ENCODE measurements at regions not wholly inside any gene's neighbourhood (a gene's known extent, or its start where the extent isn't known, plus 50 kb on each side); places are given as distances from the start of the nearest gene placed in this dataset.

GRCh38 chr1:4016351-4017130 lies 116.5 kb upstream of the C1orf174 start:
- DNase-seq (ENCODE audit: low read depth) = no peak

- DNase-seq (ENCODE audit: low read depth) = no peak
These were observed 117.7 kb upstream of the C1orf174 start for GRCh38 chr1:4017636-4018365.

- DNase-seq (ENCODE audit: low read depth) = peak; percentile 50
These were observed 118.5 kb upstream of the C1orf174 start for GRCh38 chr1:4018466-4019146.

- DNase-seq (ENCODE audit: low read depth) = no peak
These were observed 119.1 kb upstream of the C1orf174 start for GRCh38 chr1:4019147-4019521.

GRCh38 chr1:4019606-4020331 lies 119.7 kb upstream of the C1orf174 start:
- no peak for DNase-seq (ENCODE audit: low read depth)

- no peak for DNase-seq (ENCODE audit: low read depth)
These were observed 120.4 kb upstream of the C1orf174 start for GRCh38 chr1:4020449-4020848.

- no peak for DNase-seq (ENCODE audit: low read depth)
These were observed 121.3 kb upstream of the C1orf174 start for GRCh38 chr1:4021136-4021973.

GRCh38 chr1:4021974-4022268 lies 121.8 kb upstream of the C1orf174 start:
- DNase-seq (ENCODE audit: low read depth) = no peak

- DNase-seq (ENCODE audit: low read depth) = no peak
These were observed 122.6 kb upstream of the C1orf174 start for GRCh38 chr1:4022715-4023114.

- no peak for DNase-seq (ENCODE audit: low read depth)
These were observed 123.6 kb upstream of the C1orf174 start for GRCh38 chr1:4023678-4024077.

GRCh38 chr1:4024811-4025210 lies 124.7 kb upstream of the C1orf174 start:
- DNase-seq (ENCODE audit: low read depth) = no peak

GRCh38 chr1:4025752-4026151 lies 125.7 kb upstream of the C1orf174 start:
- no peak for DNase-seq (ENCODE audit: low read depth)

- DNase-seq (ENCODE audit: low read depth) = no peak
These were observed 126.9 kb upstream of the C1orf174 start for GRCh38 chr1:4027008-4027407.

GRCh38 chr1:4027492-4028138 lies 127.5 kb upstream of the C1orf174 start:
- no peak for DNase-seq (ENCODE audit: low read depth)

GRCh38 chr1:4028139-4028501 lies 128.0 kb upstream of the C1orf174 start:
- DNase-seq (ENCODE audit: low read depth) = no peak

GRCh38 chr1:4029376-4029775 lies 129.3 kb upstream of the C1orf174 start:
- no peak for DNase-seq (ENCODE audit: low read depth)

- DNase-seq (ENCODE audit: low read depth) = no peak
These were observed 132.5 kb upstream of the C1orf174 start for GRCh38 chr1:4032571-4032970.

- DNase-seq (ENCODE audit: low read depth) = no peak
These were observed 133.1 kb upstream of the C1orf174 start for GRCh38 chr1:4033129-4033676.

- DNase-seq (ENCODE audit: low read depth) = no peak
These were observed 133.6 kb upstream of the C1orf174 start for GRCh38 chr1:4033713-4034112.

GRCh38 chr1:4034318-4034887 lies 134.3 kb upstream of the C1orf174 start:
- no peak for DNase-seq (ENCODE audit: low read depth)

Data from Daoy (cell line).